Amniotic stem cell (primary cell): ENCODE measurements at regions not wholly inside any gene's neighbourhood (a gene's known extent, or its start where the extent isn't known, plus 50 kb on each side); places are given as distances from the start of the nearest gene placed in this dataset.

Experiments used
- DNase-seq: peaks from one replicate; lab custom pipeline; 2025; lab: John Stamatoyannopoulos, UW

DNA sequence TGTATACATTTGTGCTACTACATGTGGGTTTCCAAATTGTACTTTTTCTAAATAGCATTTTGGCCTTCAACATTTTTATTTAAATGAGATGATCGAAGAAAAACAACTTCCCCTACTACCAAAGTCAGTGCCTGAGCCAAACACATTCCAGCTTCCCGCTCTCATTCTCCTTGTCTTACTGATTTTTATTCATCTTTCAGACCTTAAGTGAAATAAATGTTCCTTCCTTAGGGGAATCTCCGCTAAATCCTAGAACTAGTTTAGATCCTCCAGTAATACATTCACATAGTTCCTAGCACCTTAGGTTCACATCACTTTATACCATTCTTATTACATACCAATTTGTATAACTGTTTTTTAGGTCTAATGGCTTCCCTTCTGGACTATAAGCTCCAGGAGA, 122.3 kb upstream of the COL3A1 start:
- DNase-seq = no peak

GRCh38 chr2:188852772-188853171, 121.4 kb upstream of the COL3A1 start:
- DNase-seq = no peak

GRCh38 chr2:188853307-188853706, 120.9 kb upstream of the COL3A1 start:
- DNase-seq = peak; percentile 37

GRCh38 chr2:188865681-188866080, 108.5 kb upstream of the COL3A1 start:
- no peak for DNase-seq

DNA sequence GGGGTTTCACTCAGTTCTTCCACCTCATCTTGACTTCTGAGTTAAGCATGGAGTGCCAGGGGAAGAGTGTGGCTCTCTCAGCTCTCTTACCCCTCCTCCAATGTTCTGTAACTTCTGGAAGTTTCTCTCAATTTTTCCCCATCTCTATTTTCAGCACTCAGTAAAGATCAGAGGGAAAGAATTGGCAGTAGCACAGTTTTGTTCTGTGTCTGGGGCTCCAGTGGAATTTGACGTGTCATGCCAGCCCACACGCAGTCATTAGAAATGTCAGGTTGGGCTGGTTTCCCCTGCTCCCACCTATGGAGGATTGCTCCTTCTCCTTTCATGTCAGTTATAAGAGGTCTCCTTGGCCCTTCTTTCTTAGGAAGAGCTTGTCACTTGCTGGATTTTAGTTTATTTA, 104.6 kb upstream of the COL3A1 start:
- no peak for DNase-seq

GRCh38 chr2:188870289-188870688, 103.9 kb upstream of the COL3A1 start:
- peak; percentile 3 for DNase-seq

DNA sequence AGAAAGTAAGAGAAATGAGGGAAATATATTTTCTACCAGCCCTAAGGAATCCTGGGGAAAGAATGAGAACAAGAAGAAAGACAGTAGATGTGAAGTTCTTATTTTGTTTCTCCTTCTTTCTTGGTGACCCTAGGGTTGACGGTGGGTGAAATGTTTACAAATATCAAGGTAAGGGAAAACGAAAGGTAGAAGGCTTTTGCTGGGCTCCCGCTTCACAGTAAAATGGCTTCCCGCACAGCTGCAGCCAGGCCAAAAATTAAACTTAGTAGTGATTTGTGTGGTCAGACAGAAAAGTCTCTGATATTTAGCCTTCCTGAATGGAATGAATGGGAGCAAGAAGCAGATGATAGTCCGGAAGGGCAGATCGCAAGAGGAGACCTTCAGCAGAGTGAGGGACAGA, 99.1 kb upstream of the COL3A1 start:
- no peak for DNase-seq

GRCh38 chr2:188878716-188879115, 95.5 kb upstream of the COL3A1 start:
- no peak for DNase-seq

DNA sequence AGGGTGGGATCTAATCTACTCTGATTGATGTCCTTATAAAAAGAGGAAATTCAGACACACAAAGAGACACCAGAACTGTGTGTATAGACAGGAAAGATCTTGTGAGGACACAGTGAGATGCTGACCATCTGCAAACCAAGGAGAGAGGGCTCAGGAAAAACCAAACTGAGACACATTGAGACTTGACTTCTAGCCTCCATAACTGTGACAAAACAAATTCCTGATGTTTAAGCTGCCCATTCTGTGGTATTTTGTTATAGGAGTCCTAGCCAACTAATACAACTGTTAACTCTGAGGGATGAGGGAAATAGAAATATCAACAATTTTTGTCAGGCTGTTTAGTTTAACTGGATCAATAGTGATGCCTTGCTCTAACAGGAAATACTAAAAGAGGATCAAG, 93.4 kb upstream of the COL3A1 start:
- no peak for DNase-seq

DNA sequence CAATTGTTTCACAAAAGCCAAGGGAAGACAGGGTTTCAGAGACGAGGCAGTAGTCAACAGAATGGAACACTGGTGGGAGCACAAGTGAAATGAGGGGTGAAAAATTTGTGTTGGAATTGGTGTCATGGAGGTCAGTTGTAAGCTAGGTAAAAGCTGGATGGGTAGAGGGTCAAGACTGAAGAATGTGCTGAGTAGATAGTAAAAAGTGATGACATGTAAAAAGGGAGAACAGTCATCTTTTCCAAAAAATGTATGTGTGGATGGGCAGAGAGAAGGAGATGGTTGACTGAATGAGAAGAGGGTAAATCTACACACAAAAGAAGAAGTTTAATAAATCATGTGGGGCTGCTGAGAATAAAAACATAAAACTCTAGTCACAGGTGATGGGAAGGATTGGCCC, 92.7 kb upstream of the COL3A1 start:
- DNase-seq = no peak

GRCh38 chr2:188884046-188884445, 90.1 kb upstream of the COL3A1 start:
- DNase-seq = no peak

- DNase-seq = no peak
These were observed 89.7 kb upstream of the COL3A1 start for GRCh38 chr2:188884517-188884916.

DNA sequence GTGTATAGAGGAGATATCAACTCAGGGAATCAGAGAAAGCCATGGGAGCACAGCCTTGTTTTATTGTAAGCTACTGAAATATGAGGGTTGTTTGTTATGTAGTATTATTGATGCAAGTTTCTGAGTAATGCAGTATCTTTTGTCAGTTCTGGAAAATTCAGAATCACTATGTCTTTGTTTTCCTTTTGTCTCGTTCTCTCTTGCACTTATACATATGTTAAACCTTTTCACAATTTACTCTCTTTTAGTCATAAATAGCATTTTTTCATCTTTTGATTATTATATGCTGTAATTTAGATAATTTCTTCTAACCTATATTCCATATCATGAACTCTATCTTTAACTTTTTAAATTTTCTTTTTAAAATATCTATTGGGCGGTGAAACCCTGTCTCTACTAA, 85.0 kb upstream of the COL3A1 start:
- no peak for DNase-seq

DNA sequence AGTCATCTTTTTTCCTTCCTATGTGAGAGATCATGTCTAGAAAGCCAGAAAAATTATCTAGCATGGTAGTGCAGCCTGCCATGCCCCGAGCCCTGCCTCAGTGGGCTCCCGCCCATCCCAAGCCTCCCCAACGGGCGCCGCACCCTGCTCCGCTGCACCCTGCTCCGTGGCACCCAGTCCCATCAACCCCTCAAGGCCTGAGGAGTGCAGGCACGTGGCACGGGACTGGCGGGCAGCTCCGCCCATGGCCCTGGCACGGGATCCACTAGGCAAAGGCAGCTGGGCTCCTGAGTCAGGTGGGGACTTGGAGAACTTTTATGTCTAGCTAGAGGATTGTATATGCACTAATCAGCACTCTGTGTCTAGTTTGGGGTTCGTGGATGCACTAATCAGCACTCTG, 83.4 kb upstream of the COL3A1 start:
- no peak for DNase-seq

DNA sequence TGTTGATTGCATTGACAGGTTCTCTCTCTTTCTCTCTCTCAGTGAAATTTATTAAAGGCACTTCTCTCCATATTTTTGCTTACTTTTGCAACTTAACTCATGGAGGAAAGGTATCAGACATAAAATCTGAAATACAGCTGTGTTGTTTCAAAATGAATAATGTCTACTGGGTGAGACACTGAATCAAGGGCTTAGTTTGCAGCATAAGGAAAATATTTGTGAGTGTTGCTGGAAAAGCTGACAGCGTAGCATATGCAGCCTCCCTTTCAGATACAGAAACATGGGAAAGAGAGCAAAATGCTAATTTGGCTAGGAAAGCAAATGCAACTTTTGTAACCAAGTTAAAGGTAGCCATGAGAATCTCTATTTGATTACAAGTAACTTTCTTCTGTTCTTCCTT, 81.5 kb upstream of the COL3A1 start:
- DNase-seq = no peak

DNA sequence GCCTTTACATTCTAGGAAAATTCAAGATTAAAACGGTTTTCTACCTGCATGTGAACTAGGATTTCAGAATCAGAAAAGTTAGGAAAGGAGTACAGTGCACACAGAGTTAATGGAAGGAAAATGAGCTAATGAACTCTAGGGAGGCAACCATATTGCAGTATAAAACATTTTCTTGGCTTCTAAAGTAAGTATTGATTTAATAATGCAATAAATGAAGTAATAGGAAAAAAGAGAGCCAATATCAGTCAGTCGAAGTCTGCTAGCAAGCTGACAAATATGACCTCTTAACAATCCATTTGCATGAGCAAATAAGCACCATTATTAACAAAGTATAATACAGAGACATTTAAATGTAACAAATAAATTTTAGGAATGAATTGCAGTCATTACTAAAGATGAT, 80.2 kb upstream of the COL3A1 start:
- no peak for DNase-seq

DNA sequence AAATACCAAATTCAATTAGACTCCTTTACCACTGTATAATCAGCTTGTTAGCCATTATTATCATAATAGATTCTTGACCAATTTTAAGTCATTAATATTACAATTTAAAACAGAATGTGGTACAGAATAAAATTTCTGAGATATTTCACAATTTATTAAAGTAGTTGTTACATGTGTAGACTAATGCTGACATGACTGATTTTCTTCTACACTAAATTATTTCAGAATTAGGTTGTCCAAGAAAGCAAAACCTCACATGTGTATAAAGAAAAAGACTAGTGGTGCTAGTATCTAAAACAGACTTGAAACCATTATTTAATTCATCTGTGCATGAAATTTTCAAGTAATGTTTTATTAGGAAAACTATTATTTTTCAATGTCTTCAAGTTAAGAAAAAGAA, 79.2 kb upstream of the COL3A1 start:
- no peak for DNase-seq

DNA sequence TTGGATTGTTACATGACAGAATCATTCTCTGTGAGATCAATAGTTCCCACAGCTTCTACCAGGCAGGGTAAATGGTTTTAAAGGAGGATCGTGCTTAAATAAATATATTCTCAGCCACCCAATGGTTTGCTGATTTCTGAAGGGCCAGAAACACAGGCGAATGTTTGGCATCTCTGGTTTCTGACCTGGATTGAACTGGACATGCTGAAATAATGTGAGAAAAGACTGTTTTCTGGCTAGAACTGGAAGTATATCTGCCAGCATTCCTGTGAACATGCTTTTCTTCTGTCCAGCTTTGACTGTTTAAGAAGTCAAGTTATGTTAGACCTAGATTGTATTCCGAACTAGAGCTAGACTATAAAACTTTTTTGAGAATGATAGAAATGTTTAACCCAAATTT, 77.1 kb upstream of the COL3A1 start:
- DNase-seq = no peak

GRCh38 chr2:188898261-188898660, 75.9 kb upstream of the COL3A1 start:
- DNase-seq = no peak

DNA sequence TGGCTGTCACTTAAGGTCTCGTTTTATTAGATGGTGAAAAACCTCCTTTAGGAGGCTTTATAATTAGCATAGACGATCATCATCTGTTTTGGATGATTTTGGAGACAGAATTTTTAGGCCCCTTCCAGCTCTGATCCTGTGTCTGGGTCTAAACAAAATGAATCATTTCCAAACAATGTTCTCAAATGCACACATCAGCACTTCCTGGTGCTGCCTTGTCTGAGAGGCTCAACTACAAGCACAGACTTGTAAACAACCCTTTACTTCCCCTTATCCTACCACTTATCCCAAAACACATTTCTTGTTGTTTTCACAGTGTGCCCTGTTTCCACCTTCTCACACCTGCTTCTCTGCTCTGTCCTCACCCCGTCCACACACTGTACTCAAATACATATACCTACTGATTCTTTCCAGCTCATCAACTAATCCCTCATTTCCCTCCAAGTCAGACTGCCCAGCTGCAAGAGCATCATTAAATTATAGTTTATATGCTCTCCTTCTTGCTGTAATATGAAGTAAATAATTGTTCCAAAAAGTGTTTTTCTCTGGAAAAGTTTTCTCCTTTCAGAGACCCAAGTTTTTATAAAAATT, 71.2 kb upstream of the COL3A1 start:
- DNase-seq = no peak

DNA sequence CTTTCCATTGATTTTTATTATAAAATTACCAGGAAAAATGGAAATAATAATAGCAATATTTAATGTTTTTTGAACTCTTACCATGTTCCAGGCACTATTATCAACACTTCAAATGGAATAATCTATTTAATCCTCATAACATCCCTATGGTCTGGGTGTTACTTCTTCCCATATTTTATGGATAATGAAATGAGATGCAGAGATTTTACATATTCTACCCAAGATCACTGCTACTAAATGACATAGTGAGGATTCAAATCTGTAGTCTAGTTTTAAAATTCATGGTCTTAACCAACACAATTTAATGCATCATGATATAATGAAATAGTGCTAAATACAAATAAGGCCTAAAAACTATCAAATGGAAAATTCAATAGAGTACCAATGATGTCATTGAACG, 70.4 kb upstream of the COL3A1 start:
- no peak for DNase-seq

- DNase-seq = no peak
These were observed 65.1 kb upstream of the COL3A1 start for GRCh38 chr2:188909036-188909435.

GRCh38 chr2:188916736-188917135, 57.4 kb upstream of the COL3A1 start:
- no peak for DNase-seq

DNA sequence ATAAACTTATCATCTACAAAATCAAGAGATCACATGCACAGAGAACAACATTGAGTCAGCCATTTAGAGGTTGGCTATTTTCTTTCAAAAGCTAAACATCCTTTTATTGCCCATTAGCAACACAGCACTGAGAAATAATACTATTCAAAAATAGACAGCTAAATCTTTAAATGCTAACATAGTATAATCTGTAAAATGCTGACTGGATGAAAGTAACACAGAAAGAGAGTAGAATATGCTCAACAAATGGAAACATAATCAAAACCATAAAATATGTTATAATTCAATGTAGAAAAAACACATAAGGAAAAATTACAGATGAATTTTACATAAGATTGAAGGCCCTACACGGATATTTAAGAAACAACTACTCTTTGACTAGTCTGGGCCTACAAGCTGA, 56.5 kb upstream of the COL3A1 start:
- no peak for DNase-seq

- DNase-seq = no peak
These were observed 54.3 kb upstream of the COL3A1 start for GRCh38 chr2:188919824-188920223.
